ENCODE measurements at regions not wholly inside any gene's neighbourhood (a gene's known extent, or its start where the extent isn't known, plus 50 kb on each side); places are given as distances from the start of the nearest gene placed in this dataset.

DNA sequence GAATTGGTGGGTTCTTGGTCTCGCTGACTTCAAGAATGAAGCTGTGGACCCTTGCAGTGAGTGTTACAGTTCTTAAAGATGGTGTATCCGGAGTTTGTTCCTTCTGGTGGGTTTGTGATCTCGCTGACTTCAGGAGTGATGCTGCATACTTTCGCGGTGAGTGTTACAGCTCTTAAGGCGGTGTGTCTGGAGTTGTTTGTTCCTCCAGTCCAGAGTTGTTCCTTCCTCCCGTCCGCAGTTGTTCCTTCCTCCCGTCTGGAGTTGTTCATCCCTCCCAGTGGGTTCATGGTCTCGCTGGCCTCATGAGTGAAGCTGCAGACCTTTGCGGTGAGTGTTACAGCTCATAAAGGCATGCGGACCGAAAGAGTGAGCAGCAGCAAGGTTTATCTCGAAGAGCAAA, 159.6 kb upstream of the ADAMTSL1 start:
- no peaks in the 10 kb centered on the region for H4K20me1 ChIP-seq (ENCODE audit: control insufficient read depth, insufficient read depth, insufficient read length)
- H4K8ac ChIP-seq (replicated peaks; ENCODE audit: insufficient read length, low read depth, low read length), result no peak overlapping the region
- H4K91ac ChIP-seq (ENCODE audit: insufficient read length, low read depth, low read length), result no peak overlapping the region
- H2BK15ac ChIP-seq (ENCODE audit: low read depth, low read length), result no peak overlapping the region
- no peak overlapping the region for H3T11ph ChIP-seq (ENCODE audit: low read length)
- no peak overlapping the region for H2AFZ ChIP-seq (ENCODE audit: low read length)
- H3K27ac Mint-ChIP-seq, result no peak overlapping the region
- H3K36me3 Mint-ChIP-seq (ENCODE audit: insufficient read depth in 1 of 3, low read depth in 3 of 3), result peaks cover 8 to 14% (median 10%) of the 10 kb centered on the region in 3 experiments; a peak in 6 of 7 replicates
- H3K4me1 Mint-ChIP-seq, result no peaks in the 10 kb centered on the region
- H2AK5ac ChIP-seq (ENCODE audit: insufficient read length, low read length), result no peak overlapping the region
- H3K9me3 Mint-ChIP-seq, result peaks cover 18 to 25% of the 10 kb centered on the region in 2 experiments
- no peak overlapping the region for H3K27ac ChIP-seq (ENCODE audit: insufficient read length, low read depth, low read length)
- H3K4me3 Mint-ChIP-seq, result no peak overlapping the region
- no peaks in the 10 kb centered on the region for H3K79me2 ChIP-seq (ENCODE audit: insufficient read depth, low read length)
- no peak for TF ChIP-seq CTCF (conservative IDR thresholded peaks at IDR 0.05)
- no peak overlapping the region for H4K5ac ChIP-seq (ENCODE audit: insufficient read length, low read depth, low read length)
- H3K9ac ChIP-seq (ENCODE audit: extremely low read depth, insufficient read length, low read length), result no peak overlapping the region
- no peaks in the 10 kb centered on the region for H3K4me1 ChIP-seq (ENCODE audit: insufficient read depth, low read length)
- H2BK12ac ChIP-seq (ENCODE audit: insufficient read length, low read depth, low read length), result no peak overlapping the region
- WGBS (ENCODE audit: extremely low coverage, insufficient read length, low lambda C conversion rate), result no CpG with 5 or more reads among the region's 14 CpGs
- no peak overlapping the region for H2BK20ac ChIP-seq (ENCODE audit: low read depth, low read length, poor library complexity, severe bottlenecking)
- no peaks in the 10 kb centered on the region for H3K9me3 ChIP-seq (ENCODE audit: control insufficient read depth, low read depth, low read length)
- no peaks in the 10 kb centered on the region; the same call in 1 of the 2 replicates for H3K27me3 Mint-ChIP-seq (ENCODE audit: low read depth)
- no peak overlapping the region for H2BK120ac ChIP-seq (ENCODE audit: low read depth, low read length, poor library complexity, severe bottlenecking)
- H3K4ac ChIP-seq (ENCODE audit: low read depth, low read length), result no peak overlapping the region
- no peak overlapping the region for H3K18ac ChIP-seq (ENCODE audit: insufficient read length, low read depth, low read length)
- H3K4me2 ChIP-seq (ENCODE audit: insufficient read depth, insufficient read length, low read length), result no peak overlapping the region
- H3K23me2 ChIP-seq (ENCODE audit: insufficient read length, low read depth, low read length, poor library complexity, severe bottlenecking), result no peaks in the 10 kb centered on the region
- no peak overlapping the region for H3K14ac ChIP-seq (ENCODE audit: insufficient read depth, low read length)
- no peak overlapping the region for H3K23ac ChIP-seq (ENCODE audit: insufficient read length, low read depth, low read length)
- no peak overlapping the region for H3K56ac ChIP-seq (ENCODE audit: insufficient read length, low read depth, low read length)
- H3K27me3 ChIP-seq (ENCODE audit: insufficient read depth, low read length), result no peaks in the 10 kb centered on the region
- H2BK5ac ChIP-seq (ENCODE audit: insufficient read length, low read length), result no peak overlapping the region
- no peak for DNase-seq
- H3K79me1 ChIP-seq (ENCODE audit: insufficient read depth, low read depth, low read length, poor library complexity, severe bottlenecking), result no peaks in the 10 kb centered on the region
